ENCODE measurements at regions not wholly inside any gene's neighbourhood (a gene's known extent, or its start where the extent isn't known, plus 50 kb on each side); places are given as distances from the start of the nearest gene placed in this dataset.

DNA sequence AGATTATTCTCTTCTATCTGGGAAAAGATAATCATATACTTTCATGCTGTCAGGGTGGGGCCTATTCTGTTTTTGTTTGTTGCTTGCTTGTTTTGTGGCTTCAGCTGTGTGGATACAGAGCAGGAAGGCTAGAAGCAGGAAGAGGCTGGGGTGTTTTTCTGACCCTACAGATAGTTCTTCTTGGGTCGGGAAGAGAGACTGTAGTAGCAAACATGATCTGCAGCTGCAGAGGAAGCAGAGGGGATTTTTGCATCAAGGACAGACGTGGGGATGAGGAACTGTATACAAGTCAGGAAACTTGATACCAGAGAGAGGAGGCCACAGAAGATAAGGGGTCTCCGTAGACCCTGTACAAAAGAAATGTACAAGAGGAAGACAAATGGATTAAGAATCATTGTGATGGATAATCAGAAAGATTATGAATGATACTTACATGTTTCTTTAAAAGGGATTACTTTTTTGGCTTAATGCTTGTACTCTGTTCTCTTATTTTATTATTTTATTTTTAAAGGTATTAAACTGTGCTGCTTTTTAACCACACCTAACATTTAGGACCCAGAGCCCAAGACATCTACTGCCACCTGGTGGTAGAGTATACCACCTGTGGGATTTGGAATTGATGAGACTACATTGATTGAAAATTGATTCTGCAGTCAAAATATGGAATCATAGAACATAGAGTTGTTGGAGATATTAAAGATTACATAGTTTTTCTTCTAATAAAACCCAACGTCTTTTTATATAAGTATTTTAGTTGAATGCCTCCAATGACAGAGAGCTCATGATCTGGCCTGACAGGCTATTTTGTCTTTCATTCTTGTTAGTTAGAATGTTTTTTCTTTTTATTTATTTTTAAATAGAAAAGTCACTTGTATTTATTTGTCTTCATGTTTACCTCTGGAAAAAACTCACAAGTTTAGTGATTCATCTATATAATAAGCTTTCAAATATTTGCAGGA is 87.3 kb upstream of the ROPN1 start:
- Histone ChIP-seq H3K4me3 (no peak overlapping the region), H3K27me3 (no peaks in the 10 kb centered on the region), H3K36me3 (no peaks in the 10 kb centered on the region), H3K27ac (no peak overlapping the region), H3K4me1 (ENCODE audit: insufficient read depth) (peaks cover 2% of the 10 kb centered on the region), H3K9me3 (no peaks in the 10 kb centered on the region)
- WGBS, 3 donors = 6 to 30% (median 23%) methylated on average over 4 of the region's 4 CpGs
- intact Hi-C loops (cut with DNase I) = loop anchor here in 3 of 4 donors (5.0 to 10.0 kb wide), 2 partner anchors 57 to 64 kb away; no protein-coding TSS in a partner anchor
- DNase-seq = peak in 1 of 5 donors; percentile 22
- TF ChIP-seq, protein P1, sequence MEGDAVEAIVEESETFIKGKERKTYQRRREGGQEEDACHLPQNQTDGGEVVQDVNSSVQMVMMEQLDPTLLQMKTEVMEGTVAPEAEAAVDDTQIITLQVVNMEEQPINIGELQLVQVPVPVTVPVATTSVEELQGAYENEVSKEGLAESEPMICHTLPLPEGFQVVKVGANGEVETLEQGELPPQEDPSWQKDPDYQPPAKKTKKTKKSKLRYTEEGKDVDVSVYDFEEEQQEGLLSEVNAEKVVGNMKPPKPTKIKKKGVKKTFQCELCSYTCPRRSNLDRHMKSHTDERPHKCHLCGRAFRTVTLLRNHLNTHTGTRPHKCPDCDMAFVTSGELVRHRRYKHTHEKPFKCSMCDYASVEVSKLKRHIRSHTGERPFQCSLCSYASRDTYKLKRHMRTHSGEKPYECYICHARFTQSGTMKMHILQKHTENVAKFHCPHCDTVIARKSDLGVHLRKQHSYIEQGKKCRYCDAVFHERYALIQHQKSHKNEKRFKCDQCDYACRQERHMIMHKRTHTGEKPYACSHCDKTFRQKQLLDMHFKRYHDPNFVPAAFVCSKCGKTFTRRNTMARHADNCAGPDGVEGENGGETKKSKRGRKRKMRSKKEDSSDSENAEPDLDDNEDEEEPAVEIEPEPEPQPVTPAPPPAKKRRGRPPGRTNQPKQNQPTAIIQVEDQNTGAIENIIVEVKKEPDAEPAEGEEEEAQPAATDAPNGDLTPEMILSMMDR (IDR thresholded peaks at IDR 0.05) = peak; percentile 27 to 79 (median 57)
- TF ChIP-seq POLR2A (IDR thresholded peaks at IDR 0.05) (no peak), EP300 (IDR thresholded peaks at IDR 0.05) (no peak)

- no peaks in the 10 kb centered on the region for H3K36me3 ChIP-seq
- no peaks in the 10 kb centered on the region for H3K9me3 ChIP-seq
- peaks cover 3% of the 10 kb centered on the region for H3K4me1 ChIP-seq (ENCODE audit: insufficient read depth)
- no peaks in the 10 kb centered on the region for H3K27me3 ChIP-seq
- no peak overlapping the region for H3K27ac ChIP-seq
- DNase-seq = no peak
- TF ChIP-seq, protein P1 (IDR thresholded peaks at IDR 0.05) = no peak
- TF ChIP-seq EP300 (IDR thresholded peaks at IDR 0.05) (no peak), POLR2A (IDR thresholded peaks at IDR 0.05) (no peak)
- H3K4me3 ChIP-seq = no peak overlapping the region
- intact Hi-C loops (cut with DNase I) = loop anchor here (5.0 to 10.0 kb wide), 3 partner anchors 58 to 65 kb away; no protein-coding TSS in a partner anchor
- WGBS, 3 donors = 79 to 88% (median 88%) methylated on average over 2 of the region's 2 CpGs
Observed at GRCh38 chr3:124079912-124080276, 88.0 kb upstream of the ROPN1 start.

GRCh38 chr3:124082343-124082742 is 90.4 kb upstream of the ROPN1 start:
- intact Hi-C loops (cut with DNase I) = loop anchor here in 1 of 4 donors (5.0 kb wide), 1 partner anchor 65 kb away; no protein-coding TSS in a partner anchor
- Histone ChIP-seq H3K4me3 (no peak overlapping the region), H3K36me3 (no peaks in the 10 kb centered on the region), H3K4me1 (ENCODE audit: insufficient read depth) (peaks cover 3% of the 10 kb centered on the region), H3K27me3 (no peaks in the 10 kb centered on the region), H3K9me3 (no peaks in the 10 kb centered on the region), H3K27ac (no peak overlapping the region)
- 83 to 88% (median 86%) methylated on average over 2 of the region's 2 CpGs for WGBS, 3 donors
- no peak for DNase-seq
- TF ChIP-seq EP300 (IDR thresholded peaks at IDR 0.05) (no peak), POLR2A (IDR thresholded peaks at IDR 0.05) (no peak)
- TF ChIP-seq, protein P1 (IDR thresholded peaks at IDR 0.05) = no peak

GRCh38 chr3:124084022-124084881 is 92.3 kb upstream of the ROPN1 start:
- Histone ChIP-seq H3K9me3 (no peaks in the 10 kb centered on the region), H3K4me1 (ENCODE audit: insufficient read depth) (peaks cover 3% of the 10 kb centered on the region), H3K36me3 (no peaks in the 10 kb centered on the region), H3K4me3 (no peak overlapping the region), H3K27ac (no peak overlapping the region), H3K27me3 (no peaks in the 10 kb centered on the region)
- intact Hi-C loops (cut with DNase I) = loop anchor here in 1 of 4 donors (5.0 kb wide), 1 partner anchor 67 kb away; no protein-coding TSS in a partner anchor
- 49 to 56% (median 54%) methylated on average over 7 of the region's 7 CpGs for WGBS, 3 donors
- TF ChIP-seq, protein P1 (IDR thresholded peaks at IDR 0.05) = no peak
- no peak for TF ChIP-seq POLR2A (IDR thresholded peaks at IDR 0.05)
- no peak for TF ChIP-seq EP300 (IDR thresholded peaks at IDR 0.05)
- no peak for DNase-seq
